Heart right ventricle (tissue), 16 donors: ENCODE measurements at regions not wholly inside any gene's neighbourhood (a gene's known extent, or its start where the extent isn't known, plus 50 kb on each side); places are given as distances from the start of the nearest gene placed in this dataset.
"Not testable (repeated sequence)": the region's sequence is repeated elsewhere in the genome, so short reads cannot be mapped to it uniquely, and the experiment has no call there.

ENCODE experiments used
- ATAC-seq, 8 donors: fragments of 200-7000 bp; cut with Tn5 transposase; one replicate each; pipeline ENCODE4 v1.9.1; 2020; ENCODE audit warnings: mild to moderate bottlenecking in 8 of 8, moderate library complexity in 8 of 8, moderate number of reproducible peaks in 1 of 8
- DNase-seq, 2 donors: peaks; one replicate each; pipeline ENCODE4 v3.0.0-alpha.2; 2020
- H3K27ac ChIP-seq, 10 donors: fragments of 200-600 bp; sonication (generic) in 2 of 10; one replicate each; pipeline versions ENCODE4 v1.5.0 to v1.8.0; 2020 to 2022; ENCODE audit warnings: mild to moderate bottlenecking in 3 of 10
- H3K27me3 ChIP-seq, 7 donors: fragments of 200-600 bp; one replicate each; pipeline ENCODE4 v1.8.0; 2021 to 2022; ENCODE audit warnings: mild to moderate bottlenecking in 2 of 7
- H3K36me3 ChIP-seq, 9 donors: fragments of 200-600 bp; sonication (generic) in 1 of 9; one replicate each; pipeline versions ENCODE4 v1.5.0 to v1.8.0; 2020 to 2022; ENCODE audit warnings: mild to moderate bottlenecking in 2 of 9
- H3K4me1 ChIP-seq, 9 donors: fragments of 200-600 bp; sonication (generic) in 1 of 9; one replicate each; pipeline versions ENCODE4 v1.5.0 to v1.8.0; 2020 to 2022; ENCODE audit warnings: mild to moderate bottlenecking in 4 of 9
- H3K4me3 ChIP-seq, 10 donors: fragments of 200-600 bp; sonication (generic) in 2 of 10; one replicate each; pipeline versions ENCODE4 v1.5.0 to v1.8.0; 2020 to 2022; ENCODE audit warnings: mild to moderate bottlenecking in 7 of 10, moderate library complexity in 2 of 10
- H3K9me3 ChIP-seq, 11 donors: fragments of 200-600 bp in 10 of 11; sonication (generic) in 2 of 11; one replicate each; pipeline versions ENCODE4 v1.5.0 to v1.8.0; 2013 to 2022; ENCODE audit warnings: mild to moderate bottlenecking in 2 of 11, control low read depth in 1 of 11, moderate library complexity in 1 of 11
- WGBS, 2 donors: extraction: QIAGEN DNeasy Blood & Tissue Kit; methylation state at CpG; one replicate each; pipeline ENCODE4 v1.1.7; 2013; ENCODE audit warnings: inconsistent platforms in 1 of 2; 5-methylcytosine and 5-hydroxymethylcytosine counted together
- intact Hi-C, 10 donors: fragments of 100-400 bp; cut with DNase I; formaldehyde crosslinking; loops; one replicate each; pipeline versions ENCODE4 v1.11.1 to v1.14.2; 2022
- TF ChIP-seq, protein P1 (sequence below), 9 donors: fragments of 200-600 bp; sonication (generic) in 2 of 9; IDR thresholded peaks; one replicate each; pipeline versions ENCODE4 v1.5.0 to v1.8.0; 2021 to 2022; ENCODE audit warnings: antibody characterized with exemption in 9 of 9, mild to moderate bottlenecking in 5 of 9, moderate library complexity in 1 of 9
- donor health status: Arrhythmogenic right ventricular cardiomyopathy.
- donor health status: ischemic (EF 13 %, LVEDD 7.1; RV severe dilation, severe dysfunction).
- donor health status: healthy with polysubstance abuse.
- donor health status: DM: no; HTN: yes; CAD: no.
- donor health status: DM: no; HTN: no; CAD: no.
- donor health status: ischemic (EF 25% LVEDD 6.9; RV normal size, moderate dysfunction).
- donor health status: ischemic (EF 25% LVEDD 5.7; RV mildly dilated, moderate dysfunction).
- donor health status: healthy.
- donor health status: DM: yes; HTN: yes; CAD: no.
- donor health status: Ischemic cardiomyopathy.
- donor health status: ischemic (EF 35%, LVEDD 5.7; RV mildly dilated, moderate dysfunction).
- donor health status: nonischemic (EF 11% LVEDD 7.7; RV severe dilation, severe dysfunction).
- donor health status: DM: yes; HTN: yes; CAD: no.
- donor health status: PGD.
- donor health status: ischemic (EF 29% LVEDD 5.4; RV normal size, mild dysfunction).
- donor health status: nonischemic (EF 23%, LVEDD 6.1; RV moderate dilation, normal function).

GRCh38 chr5:62752056-62752997 is 173.7 kb downstream of the LRRC70 start:
- H3K27ac ChIP-seq, H3K4me3 ChIP-seq, H3K27me3 ChIP-seq, DNase-seq, H3K36me3 ChIP-seq, H3K4me1 ChIP-seq, intact Hi-C loops, ATAC-seq: not testable (repeated sequence)
- WGBS, 2 donors, result 92 to 93% methylated on average over 17 of the region's 17 CpGs
- H3K9me3 ChIP-seq, result peaks cover 0 to 25% (median 0%) of the 10 kb centered on the region in 11 donors

DNA sequence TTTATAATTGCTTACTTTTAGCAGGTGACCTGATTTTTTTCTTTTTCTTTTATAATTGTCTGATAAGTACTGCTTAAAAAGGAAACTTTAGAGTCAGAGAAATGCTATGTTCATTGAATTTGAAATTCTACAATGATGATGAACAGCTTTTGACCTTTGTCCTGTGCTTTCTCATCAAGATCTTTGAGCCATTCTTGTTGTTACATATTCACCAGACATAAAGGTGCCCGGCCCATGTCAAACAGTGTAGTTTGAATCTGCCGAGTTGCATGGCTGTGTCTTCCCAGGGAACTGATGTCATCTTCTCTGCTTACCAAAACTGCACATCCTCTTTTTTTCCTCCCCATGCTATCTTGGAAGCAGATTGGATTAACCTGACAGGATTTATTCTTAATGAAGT is 163.6 kb downstream of the LRRC70 start:
- Histone ChIP-seq H3K9me3 (no peaks in the 10 kb centered on the region), H3K4me1 (no peaks in the 10 kb centered on the region), H3K27ac (no peak overlapping the region), H3K4me3 (no peak overlapping the region), H3K36me3 (no peaks in the 10 kb centered on the region), H3K27me3 (no peaks in the 10 kb centered on the region)
- DNase-seq, result no peak
- no peak for ATAC-seq
- intact Hi-C loops, result no loop called here
- TF ChIP-seq, protein P1, sequence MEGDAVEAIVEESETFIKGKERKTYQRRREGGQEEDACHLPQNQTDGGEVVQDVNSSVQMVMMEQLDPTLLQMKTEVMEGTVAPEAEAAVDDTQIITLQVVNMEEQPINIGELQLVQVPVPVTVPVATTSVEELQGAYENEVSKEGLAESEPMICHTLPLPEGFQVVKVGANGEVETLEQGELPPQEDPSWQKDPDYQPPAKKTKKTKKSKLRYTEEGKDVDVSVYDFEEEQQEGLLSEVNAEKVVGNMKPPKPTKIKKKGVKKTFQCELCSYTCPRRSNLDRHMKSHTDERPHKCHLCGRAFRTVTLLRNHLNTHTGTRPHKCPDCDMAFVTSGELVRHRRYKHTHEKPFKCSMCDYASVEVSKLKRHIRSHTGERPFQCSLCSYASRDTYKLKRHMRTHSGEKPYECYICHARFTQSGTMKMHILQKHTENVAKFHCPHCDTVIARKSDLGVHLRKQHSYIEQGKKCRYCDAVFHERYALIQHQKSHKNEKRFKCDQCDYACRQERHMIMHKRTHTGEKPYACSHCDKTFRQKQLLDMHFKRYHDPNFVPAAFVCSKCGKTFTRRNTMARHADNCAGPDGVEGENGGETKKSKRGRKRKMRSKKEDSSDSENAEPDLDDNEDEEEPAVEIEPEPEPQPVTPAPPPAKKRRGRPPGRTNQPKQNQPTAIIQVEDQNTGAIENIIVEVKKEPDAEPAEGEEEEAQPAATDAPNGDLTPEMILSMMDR (IDR thresholded peaks at IDR 0.05), result no peak
- 66 to 85% methylated on average over 2 of the region's 2 CpGs for WGBS, 2 donors

DNA sequence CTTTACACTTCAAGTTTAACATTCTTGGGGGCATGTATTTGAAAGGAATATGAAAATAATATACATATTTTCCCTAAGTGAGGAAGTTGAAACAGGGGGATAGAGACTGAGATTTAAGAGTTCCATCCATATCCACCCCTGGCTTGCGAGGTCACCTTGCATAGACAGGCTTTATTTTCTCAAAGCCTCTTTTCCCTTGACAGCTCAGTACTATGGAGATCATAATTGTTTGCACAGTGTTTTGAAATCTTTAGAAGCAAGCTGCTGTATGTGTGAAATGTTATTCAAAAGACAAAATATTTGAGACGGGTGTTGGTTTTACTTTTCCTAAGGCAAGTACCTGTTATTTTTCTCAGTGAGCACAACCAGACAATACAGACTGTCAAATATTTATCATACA is 163.1 kb downstream of the LRRC70 start:
- ATAC-seq, result no peak
- TF ChIP-seq, protein P1 (IDR thresholded peaks at IDR 0.05), result no peak
- intact Hi-C loops, result no loop called here

DNA sequence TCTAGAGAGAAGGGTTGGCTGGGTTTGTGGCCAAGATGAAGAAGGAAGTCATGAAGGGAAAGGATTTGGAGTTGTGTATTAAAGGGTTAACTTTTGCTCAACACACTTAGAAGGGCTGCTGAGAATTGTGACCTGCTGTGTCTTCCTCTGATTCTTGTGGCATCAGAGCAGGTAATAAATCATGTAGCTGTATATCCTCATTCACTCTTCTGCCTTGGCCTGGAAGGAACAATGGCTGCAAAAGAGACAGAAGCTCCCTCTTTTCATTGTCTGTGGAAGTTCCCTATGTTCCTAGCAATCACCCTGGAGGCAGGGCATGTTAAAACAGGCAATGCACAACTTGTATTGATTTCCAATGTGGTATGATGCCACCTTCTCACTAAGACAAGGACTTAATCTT is 159.1 kb downstream of the LRRC70 start:
- Histone ChIP-seq H3K27ac (no peak overlapping the region), H3K36me3 (no peaks in the 10 kb centered on the region), H3K4me3 (no peak overlapping the region), H3K4me1 (peaks cover 0 to 4% (median 0%) of the 10 kb centered on the region in 9 donors), H3K27me3 (no peaks in the 10 kb centered on the region), H3K9me3 (peaks cover 0 to 16% (median 0%) of the 10 kb centered on the region in 11 donors)
- DNase-seq, result no peak
- no peak for ATAC-seq
- TF ChIP-seq, protein P1 (IDR thresholded peaks at IDR 0.05), result no peak
- intact Hi-C loops, result no loop called here

More for the DNA sequence above, 163.1 kb downstream of the LRRC70 start:
- 91 to 94% methylated on average over 2 of the region's 2 CpGs for WGBS, 2 donors
- Histone ChIP-seq H3K36me3 (no peaks in the 10 kb centered on the region), H3K27me3 (no peaks in the 10 kb centered on the region), H3K4me3 (no peak overlapping the region), H3K27ac (no peak overlapping the region), H3K4me1 (no peaks in the 10 kb centered on the region), H3K9me3 (no peaks in the 10 kb centered on the region)
- no peak for DNase-seq

DNA sequence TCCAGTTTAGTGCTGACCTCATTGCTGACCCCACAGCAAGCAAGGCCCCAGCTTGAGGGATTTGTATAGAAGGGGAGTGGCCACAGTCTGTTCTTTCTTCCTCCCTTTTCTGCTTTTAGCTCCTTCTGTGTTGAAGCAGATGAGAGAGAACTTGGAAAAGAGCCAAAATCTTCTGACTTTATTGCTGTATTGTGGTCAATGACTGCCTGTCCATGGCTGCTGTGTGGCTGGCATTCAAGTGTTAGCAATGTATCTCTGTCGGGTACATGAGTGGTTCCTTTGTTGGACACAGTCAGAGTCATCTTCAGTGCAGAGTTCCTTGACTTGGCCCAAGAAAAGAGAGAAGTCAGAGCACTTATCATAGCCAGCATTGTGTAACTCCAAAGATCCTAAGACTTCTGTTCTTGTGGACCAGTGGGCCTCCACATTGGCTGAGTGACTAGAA is 154.1 kb downstream of the LRRC70 start:
- Histone ChIP-seq H3K27ac (peak overlapping the region in 1 of 10 donors; percentile 57), H3K4me3 (no peak overlapping the region), H3K36me3 (no peaks in the 10 kb centered on the region), H3K27me3 (no peaks in the 10 kb centered on the region), H3K4me1 (peaks cover 0 to 22% (median 0%) of the 10 kb centered on the region in 9 donors), H3K9me3 (peaks cover 0 to 18% (median 0%) of the 10 kb centered on the region in 11 donors)
- intact Hi-C loops, result no loop called here
- DNase-seq (no peak), ATAC-seq (peak in 6 of 8 donors; percentile 40 to 64 (median 52))
- TF ChIP-seq, protein P1 (IDR thresholded peaks at IDR 0.05), result no peak
- 75% methylated on average over 1 of the region's 1 CpG for WGBS, 2 donors
